GM19455 (cell line): ENCODE measurements at regions not wholly inside any gene's neighbourhood (a gene's known extent, or its start where the extent isn't known, plus 50 kb on each side); places are given as distances from the start of the nearest gene placed in this dataset.

Experiments
- ATAC-seq: cut with Tn5 transposase; IDR thresholded peaks from one replicate; pipeline ENCODE4 v1.9.1; 2021; ENCODE audit not compliant: unreplicated experiment

DNA sequence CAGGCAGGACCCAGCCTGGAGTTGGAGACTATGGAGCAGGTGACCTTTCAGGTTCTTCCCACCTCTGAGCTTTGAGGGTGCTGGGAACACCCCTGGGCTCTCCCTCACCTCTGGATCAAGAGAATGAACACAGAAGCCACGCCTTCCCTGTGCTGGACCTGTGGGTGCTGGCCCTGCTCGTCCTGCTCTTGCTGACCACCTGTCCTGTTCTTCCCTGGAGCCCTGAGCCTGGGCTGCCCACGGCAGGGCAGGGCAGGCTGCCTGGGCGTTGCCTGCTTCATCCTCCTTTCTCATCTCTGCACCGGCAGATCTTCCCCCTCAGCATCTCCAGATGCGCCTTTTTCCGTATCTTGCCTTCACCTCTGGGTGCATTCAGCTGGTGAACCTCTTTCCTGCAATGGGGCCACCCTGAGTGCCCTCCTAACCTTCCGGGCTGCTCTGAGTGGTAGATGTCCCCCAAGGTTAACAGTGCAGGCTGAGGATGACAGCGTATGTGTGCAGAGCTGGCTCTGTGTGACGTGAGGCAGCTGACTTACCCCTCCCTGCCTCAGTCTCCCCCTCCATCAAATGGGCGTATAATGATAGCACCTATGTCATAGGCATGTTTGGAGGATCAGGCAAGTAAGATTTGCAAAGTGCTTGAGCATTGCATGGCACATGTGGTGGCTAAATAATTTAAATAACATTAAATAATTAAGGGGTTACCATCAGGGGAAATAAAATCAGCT lies 225.8 kb upstream of the CIBAR2 start:
- ATAC-seq = no peak

- no peak for ATAC-seq
These were observed 226.3 kb upstream of the CIBAR2 start for GRCh38 chr16:85338638-85338982.

DNA sequence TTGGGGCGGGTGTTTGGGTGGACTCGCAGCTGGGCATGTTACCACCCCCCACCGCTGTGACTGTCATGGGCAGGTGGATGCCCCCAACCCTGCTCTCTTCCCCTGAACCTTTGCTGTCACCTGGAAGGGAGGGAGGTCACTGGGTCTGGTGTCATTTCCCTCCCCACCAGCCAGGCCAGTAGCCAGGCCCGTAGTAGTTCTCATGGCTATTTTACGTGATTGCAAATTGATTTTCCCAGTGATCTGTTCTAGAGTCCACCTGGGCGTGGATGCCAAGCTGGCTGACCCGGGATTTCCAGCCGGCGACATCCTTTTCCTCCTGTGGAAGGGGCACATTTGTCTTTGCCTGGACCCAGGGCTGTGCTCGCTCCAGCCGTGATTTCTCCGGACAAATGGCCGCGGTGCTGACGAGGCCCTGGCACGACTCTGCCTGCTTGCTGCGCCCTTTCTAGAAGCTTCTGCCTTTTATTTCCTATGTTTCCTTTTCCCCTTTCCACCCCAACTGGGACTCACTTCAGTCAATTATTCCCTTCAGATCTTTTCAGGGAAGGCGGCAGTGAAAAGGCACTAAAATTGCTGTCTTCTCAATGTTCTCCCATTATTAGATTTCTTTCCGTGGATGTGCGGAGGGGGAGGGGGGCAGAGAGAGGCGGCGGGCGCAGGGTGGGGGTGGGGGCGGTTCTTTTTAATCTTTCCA lies 226.9 kb upstream of the CIBAR2 start:
- no peak for ATAC-seq

DNA sequence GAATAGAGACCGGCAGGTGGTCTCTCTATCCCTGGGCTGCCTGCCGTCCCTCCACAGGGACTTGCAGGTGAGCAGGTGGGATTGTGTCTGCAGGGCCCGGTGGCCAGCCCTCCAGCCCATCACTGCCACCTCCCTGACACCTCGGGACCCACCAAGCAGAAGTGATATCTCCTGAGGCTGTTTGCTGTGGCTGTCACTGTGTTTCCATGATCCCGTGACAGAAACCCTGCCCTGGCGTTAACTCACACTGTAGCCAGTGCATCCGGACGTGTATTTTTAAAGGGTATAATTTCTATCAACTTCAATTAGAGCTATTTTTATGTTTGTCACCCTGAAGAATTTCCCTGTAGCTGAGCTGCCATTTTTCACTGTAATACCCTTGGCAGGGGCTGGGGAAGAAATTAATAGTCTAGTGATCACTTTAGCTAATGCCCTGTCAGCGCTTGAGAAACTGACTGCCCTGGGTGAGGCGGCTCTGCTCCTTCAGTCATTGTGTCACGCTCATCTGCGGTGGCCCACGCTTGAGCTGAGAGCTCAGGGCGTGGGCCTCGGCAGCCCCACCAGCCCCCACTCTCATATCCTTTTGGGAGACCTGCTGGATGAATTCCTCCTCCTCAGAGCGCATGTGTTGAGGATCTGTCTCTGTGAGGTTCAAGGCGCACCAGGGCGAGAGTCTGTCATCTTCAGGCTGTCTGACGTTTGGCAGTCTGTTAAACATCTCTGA lies 229.9 kb upstream of the CIBAR2 start:
- ATAC-seq = no peak

DNA sequence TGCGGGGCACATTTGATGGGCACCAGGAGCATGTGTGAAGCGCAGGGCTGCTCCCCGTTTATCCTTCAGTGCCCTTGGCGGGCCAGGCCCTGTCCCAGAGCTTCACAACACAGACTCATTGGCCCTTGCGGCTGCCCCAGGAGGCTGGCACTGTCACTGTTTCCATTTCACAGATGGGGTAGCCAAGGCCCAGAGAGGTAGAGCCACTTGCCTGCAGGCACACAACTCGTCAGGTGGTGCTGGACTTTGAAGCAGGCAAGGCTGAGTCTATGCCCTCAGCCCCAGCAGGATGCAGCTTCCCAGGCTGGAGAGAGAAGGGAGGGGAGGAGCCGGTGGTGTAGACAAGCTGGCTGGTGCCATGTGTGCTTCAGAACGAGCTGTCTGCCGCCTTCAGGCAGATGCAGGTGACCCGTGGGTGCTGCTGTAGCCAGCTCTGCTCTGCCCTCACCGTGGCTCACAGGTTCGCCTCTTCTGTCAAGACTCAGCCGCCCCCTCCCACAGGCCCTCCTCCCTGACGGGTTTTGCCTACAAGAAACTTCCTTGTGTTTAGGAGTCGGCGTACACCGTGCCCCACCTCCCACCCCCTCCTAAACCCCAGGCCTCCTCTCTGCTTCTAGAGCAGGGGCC lies 232.3 kb upstream of the CIBAR2 start:
- no peak for ATAC-seq

DNA sequence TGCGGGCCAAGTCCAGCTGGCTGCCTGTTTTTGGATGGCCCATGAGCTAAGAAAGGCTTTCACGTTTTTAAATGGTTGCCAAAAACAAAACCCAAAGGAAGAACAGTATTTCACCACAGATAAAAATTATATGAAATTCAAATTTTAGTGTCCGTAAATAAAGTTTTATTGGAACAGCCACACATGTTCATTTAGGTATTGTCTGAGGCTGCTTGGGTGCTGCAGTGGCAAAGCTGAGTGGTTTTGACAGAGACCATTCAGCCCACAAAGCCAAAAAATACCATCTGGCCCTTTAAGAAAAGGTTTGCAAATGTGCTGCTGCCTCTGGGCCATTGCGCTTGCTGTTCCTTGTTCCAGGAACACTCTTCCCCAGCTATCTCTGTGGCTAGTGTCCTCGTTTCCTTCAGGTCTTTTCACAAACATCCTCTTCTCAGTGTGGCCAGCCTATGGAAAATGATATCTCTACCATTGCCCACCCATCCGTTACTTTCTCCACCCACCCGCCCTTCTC lies 232.9 kb upstream of the CIBAR2 start:
- ATAC-seq = no peak

GRCh38 chr16:85346404-85347212 lies 234.3 kb upstream of the CIBAR2 start:
- no peak for ATAC-seq

DNA sequence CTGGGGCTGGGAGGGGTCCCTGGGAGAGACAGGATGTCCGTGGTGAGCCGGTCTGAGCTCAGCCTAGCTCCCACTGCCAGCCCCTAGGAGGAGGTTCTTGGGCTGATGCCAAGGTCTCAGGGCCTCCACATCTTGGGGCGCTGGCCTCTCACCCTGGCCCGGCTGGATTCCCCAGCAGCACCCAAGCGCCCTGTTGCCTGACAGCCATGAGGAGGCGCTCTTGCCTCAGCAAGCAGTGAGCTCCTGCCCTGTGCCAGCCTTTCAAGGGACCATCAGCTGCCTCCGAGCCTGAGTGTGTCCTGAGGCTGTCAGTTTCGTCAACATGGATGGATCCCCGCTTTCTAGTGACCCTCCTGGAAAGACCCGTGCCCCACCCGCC lies 234.9 kb upstream of the CIBAR2 start:
- ATAC-seq = no peak

DNA sequence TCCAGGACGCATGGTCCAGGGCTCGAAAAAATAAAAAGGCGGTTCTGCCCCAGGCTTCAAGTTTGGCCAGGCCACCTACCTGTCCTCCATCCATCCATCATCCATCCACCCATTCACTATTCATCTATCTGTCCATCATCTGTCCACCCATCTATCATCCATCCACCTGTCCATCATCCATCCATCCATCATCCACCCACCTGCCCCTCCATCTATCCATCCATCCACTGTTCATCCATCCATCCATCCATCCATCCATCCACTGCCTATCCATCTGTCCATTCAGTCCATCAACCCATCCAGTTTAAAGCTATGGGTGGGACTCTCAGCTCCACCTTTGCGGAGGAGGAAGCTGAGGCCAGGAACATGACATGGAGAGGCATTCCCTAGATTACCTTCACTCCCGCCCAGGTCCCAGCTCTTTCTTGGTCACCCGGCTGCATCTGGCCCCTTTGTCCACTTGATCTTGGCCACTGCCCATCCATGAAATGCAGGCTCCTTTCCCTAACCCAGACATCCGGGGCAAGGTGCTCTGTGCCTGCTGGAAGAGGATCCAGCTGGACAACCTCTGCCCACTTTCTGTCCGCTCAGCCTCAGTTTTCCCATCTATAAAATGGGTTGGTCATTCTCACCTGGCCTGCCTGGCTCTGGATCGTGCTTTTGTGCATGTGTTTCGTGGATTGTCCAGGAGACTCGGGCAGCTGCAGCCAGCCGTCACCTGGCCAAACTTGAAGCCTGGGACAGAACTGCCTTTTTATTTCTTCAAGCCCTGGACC lies 236.0 kb upstream of the CIBAR2 start:
- no peak for ATAC-seq

DNA sequence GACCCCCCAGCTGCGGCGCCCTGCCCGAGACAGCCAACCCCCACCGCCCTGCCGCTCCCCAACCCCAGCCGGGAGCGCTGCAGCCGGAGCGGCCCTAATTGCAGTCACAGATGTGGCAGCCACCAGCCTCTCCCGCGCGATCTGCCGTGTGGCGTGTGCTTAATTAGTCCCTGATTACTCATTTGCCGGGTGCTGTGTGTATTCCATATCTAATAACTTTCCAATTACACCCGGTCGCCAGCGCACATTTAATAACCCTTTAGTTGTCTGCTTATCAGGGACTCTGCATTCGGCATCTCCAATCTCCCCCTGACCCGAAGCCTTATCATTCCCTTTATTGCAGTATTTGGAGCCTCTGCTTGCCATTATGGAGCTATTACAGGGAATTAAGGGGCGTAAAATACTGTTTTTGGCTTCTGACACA lies 236.7 kb upstream of the CIBAR2 start:
- ATAC-seq = no peak

GRCh38 chr16:85349365-85350145 lies 237.3 kb upstream of the CIBAR2 start:
- no peak for ATAC-seq

- ATAC-seq = no peak
These were observed 238.0 kb upstream of the CIBAR2 start for GRCh38 chr16:85350146-85350728.

- no peak for ATAC-seq
These were observed 238.7 kb upstream of the CIBAR2 start for GRCh38 chr16:85350973-85351372.

DNA sequence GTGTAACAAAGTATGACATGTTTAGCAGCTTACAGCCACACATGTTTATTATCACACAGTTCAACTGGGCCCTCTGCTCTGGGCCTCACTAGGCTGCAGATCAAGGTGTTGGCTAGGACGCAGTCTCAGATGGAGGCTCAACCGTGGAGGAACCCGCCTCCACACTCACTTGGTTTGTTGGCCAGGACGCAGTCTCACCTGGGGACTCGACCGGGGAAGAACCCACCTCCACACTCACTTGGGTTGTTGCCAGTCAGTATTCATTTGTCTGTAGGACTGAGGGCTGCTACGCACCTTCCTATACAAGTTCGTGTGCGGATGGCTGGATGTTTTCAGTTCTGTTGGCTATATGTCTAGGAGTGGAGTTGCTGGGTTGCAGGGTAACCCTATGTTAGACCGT lies 240.7 kb upstream of the CIBAR2 start:
- no peak for ATAC-seq

DNA sequence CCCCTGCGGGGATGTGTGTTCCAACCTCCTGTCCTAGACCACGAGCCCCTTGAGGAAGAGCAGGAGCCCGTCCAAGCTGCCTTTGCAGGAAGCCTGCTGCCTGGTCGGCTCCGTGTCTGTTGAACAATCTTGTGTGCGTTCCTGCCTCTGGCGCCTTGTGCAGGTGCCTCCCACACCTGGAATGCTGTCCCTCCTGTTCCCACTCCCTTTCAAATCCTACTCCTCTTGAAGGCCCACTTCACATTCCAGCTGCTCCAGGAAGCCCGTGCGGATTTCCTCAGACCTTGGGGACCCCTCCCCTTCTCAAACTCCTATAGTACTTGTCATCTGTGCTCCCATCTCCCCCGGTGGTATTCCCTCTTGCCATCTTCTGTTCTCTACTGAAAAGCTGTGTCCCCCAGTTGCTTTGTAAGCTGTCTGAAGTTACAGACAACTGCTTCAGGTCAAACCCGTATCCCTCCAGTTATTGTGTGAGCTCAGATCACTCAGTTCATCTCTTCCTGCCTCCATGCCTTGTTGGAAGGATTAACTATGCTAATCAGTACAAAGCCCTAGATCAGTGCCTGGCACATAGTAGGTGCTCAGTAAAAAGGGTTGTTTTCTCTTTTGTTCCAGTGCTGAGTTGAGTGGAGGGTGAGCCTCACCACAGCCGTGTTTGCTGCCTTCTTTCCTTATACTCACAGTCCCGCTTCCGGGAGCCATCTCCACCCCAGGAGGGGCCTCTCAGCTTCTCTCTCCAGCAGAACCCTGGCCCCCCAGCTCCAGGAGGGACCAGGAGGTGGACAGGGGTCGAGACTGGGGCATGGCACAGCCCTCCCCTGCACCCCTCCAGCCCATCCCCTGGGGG lies 241.8 kb upstream of the CIBAR2 start:
- ATAC-seq = no peak

DNA sequence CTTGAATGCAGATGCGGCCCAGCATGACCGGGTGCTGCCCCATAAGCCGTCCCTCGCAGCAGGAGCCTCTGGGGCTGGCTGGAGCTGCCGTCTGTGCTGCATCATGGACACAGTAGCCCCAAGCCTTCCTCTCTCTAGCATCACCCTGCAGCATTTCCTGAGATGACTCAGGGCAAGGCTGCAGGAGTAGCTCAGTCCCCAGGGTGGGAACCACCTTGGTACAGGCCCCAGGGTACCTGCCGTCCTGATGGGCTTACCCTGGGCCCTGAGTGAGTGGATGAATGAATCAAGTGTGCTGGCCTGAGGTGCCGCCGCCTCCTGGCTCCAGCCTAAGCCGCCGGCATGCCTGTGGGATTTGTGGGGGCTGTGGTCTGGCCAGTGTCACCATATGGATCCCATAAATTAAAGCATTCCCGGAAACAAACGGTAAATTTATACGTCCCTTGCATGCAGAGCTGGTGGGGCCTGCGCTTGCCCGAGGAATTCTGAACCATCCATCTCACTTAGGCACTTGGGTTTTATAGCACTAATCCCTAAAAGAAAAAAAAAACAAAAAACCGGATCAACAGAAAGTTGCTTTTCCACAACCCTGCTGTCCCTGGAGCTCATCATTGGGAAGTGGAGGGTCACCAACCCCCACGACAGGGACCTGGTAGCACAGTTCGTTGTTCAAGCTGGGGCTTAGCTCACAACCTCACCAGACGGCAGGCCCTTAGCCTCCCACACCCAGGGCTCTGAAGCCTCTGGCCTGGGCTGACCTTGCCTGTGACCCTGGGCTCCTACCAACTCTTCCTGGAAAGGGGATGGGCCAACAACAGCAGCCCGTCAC lies 242.6 kb upstream of the CIBAR2 start:
- no peak for ATAC-seq

DNA sequence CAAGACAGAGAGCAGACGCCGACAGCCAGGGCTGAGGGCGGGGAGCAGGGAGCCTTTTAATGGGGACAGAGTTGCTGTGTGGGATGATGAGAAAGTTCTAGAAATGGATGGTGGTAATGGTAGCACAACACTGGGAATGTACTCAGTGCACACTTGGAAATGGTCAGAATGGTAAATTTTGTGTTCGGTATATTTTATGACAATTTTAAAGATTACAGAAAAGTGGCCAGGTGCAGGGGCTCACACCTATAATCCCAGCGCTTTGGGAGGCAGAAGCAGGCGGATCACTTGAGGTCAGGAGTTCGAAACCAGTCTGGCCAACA lies 243.2 kb upstream of the CIBAR2 start:
- no peak for ATAC-seq
